Daoy (cell line): ENCODE measurements at regions not wholly inside any gene's neighbourhood (a gene's known extent, or its start where the extent isn't known, plus 50 kb on each side); places are given as distances from the start of the nearest gene placed in this dataset.
A peak's percentile ranks its signal among the peaks of the same experiment; 100 is the strongest.

Experiments used
- DNase-seq: peaks from one replicate; pipeline ENCODE4 v3.0.0-alpha.2; 2015; ENCODE audit warnings: low read depth

DNA sequence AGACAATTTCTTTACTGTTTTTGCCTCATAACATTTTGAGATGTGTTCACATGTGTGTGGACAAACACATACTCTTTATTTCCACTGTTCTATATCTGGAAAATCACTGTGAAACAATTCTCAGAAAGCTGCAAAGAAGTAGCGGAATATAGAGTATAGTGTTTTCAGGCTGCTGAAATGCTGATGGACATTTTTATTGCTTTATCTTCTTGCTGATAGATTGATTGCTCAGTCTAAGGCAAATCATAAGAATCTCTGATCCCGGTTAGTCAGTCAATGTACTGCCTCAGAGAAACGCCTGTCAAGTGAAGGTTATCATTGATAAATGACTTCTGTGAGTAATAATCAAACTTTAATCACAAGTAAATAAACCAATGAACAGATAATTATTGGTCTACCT, 364.9 kb upstream of the CTNND2 start:
- no peak for DNase-seq

DNA sequence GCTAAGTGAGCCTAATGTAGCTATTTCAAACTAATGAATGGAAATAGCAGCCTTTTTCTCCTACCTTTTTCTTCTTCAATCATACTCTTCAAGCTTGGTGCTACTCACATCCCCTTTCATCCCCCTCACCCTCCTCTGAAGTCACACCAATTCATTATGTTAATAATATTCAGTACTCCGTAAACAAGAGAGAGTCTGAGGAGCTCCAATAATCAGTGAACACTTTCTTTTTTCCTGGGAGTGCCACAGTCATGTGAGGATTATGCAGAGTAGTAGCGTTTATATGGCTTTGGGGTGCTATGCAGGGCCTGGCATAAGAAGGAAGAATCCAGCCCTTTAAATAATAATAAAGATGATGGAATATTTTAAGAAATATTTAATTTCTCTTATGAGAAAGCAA, 354.3 kb upstream of the CTNND2 start:
- DNase-seq = no peak

DNA sequence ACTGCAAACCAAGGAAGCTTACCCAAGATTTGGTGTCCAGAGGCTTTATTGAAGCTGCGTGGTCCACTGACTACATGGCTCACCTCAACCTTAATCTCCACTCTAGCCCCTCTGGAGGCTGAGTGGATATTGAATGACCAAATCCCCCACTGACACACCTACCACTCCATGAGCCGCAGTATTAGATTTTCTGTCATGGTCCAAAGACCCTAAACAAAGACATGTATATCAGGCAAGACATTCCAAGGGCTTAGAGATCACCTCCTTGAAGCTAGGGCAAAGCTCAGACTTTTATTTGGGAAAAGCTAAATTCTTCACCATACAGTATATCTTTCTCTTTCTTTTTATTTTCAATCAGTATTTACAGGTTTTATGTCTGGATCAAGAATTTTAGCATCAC, 346.2 kb upstream of the CTNND2 start:
- DNase-seq = no peak

DNA sequence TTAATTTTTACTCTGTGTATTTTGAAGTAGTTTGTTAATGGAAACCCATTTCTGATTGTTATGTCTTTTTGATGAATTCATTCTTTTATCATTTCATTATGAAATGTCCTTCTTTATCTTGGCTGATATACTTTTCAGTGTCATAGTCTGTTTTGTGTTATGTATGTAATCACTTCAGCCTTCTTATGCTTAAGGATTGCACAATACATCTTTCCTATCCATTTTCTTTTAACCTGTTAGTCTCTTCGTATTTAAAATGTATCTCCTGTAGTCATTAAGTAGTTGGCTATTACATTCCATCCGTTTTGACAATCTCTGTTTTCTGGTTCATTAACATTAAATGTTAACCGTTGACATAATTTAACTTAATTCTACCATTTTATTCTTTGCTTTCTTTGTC, 344.6 kb upstream of the CTNND2 start:
- DNase-seq = no peak

DNA sequence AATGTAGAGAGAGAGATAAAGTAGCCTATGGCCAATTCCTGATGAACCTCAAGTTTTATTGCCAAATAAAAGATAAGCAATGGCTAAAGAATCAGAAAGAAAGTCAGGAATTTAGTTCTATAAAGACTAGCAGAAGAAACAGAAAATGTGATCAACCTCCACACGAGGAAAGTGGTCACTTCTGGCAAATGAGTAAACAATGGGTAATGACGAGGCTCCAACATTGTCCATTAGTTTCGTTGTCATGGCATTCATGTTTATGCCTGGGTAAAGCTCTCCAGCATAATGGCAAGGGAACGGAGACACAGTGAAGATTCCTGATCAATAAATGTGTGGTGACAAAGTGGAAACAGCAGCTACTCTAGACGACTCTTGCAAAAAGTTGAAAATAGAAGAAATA, 341.8 kb upstream of the CTNND2 start:
- peak; percentile 6 for DNase-seq

DNA sequence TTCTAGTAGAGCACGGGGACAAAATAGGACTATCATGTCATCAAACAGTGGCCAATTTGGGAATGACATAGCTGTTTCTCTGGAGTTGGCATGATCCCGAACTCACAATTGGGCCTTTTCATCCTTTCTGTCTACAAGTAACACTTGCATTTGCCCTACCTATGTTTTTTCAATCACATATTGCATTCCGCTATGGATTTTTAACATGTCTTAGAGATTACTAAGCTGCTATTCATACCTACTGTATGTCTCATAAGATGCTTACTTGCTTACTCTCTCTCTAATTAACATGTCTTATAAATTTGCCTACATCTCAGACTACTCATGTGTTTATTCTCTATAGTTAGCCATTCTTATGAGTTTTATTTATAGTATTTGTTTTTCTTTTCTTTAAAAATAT, 341.2 kb upstream of the CTNND2 start:
- no peak for DNase-seq

DNA sequence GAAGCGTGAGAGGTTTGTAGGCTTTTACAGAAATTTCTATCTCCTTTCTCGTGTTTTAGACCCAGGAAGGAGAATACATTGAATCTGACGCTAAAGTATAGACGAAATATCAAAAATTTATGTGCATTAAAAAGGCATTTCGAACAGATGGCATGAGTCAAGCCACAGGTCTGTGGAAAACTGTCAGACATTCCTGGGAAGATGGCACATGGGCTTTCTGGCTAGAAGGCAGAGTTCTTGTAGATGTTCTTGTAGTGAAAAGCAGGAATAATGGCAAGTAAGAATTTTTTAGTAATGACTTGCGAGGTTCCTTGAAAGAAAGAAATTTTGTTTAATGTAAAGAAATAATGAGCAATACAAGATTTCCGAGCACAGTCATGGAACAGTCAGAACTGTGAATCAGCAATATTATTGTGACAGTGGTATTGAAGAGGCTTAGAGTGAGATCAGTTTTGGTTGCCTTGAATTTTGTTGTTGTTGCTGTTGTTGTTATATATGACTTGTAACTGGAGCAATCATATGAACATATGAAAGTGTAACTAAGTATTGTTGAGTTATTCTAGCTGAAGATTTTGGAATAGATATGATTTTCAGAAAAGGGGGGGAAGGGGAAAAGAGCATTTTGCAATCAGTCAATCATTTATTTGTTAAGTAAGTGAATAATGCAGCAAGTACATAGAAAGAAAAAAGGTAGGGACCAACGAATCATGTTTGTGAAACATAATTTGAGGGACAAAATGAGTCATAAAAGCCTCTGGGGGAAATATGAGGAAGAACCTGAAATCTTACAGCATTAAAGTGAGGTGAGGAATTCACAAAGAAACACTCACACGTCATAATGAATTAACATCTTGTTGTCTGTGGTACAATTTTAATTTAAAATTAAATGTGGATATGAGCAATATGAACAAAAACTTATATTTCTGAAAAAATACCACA, 339.0 kb upstream of the CTNND2 start:
- DNase-seq = peak; percentile 10

DNA sequence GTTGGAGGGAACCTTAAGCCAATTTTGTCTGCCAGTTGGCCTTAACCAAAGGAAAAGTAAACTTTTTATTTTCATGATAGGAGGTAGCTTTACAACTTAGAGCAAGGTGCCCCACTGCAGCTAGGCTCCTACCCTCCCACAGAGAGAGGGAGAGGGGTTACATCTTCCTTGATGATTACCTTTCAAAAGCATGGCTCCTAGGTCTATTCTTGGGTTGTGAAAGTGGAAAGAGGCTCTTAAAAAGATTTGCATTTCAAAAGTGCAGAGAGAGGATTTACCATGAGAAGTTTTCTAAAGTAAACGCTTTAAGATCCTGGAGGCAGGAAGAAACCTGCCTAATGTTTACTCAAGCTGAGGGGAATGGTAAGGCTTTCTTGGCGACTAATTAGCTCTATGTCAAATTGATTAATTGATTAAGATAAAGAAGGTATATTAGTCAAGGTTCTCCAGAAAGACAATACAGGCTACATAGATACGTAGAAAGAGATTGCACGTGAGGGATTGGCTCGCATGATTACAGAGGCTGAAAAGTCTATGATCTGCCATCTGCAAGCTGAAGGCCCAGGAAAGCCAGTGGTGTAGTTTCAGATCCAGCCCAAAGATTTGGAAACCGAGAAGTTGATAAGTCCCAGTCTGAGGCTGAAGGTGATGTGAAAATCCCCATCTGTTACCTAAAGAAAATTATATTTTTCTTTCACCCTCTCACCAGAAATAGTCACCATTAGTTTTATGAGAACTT, 333.8 kb upstream of the CTNND2 start:
- DNase-seq = no peak

DNA sequence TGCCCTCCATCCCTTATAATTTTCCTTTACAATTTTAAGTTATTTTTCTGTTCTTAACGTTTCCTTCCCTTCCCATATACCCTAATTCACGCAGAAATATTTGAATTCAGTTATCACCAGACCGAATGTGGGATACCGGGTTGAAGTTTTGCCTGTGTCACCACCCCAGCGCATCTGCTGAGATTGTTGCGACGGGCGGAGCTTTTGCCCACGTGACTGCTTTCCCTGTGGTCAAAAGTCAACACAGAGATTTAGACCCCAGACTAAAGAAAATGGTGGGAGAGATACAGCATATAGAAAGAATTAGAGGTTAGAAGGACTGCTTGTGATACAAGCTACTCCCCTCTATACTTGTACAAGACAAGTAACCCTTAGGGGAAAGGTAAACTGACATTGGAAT, 326.4 kb upstream of the CTNND2 start:
- no peak for DNase-seq

DNA sequence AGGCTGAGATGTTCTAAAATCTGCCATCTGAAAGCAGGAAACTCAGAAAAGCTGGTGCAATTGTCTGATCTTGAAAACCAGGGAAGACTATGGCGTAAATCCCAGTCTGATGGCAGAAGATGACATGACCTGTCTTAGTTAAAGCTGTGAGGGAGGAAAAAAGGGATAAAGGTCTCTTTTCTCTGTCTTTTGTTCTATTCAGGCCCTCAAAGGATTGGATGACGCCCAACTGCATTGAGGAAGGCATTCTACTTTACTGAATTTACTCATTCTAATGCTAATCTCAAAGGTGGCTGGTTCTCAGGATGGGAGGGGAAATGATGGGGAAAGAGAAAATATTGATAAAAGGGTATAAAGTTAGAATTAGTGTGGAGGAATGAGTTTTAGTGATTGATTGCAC, 312.8 kb upstream of the CTNND2 start:
- no peak for DNase-seq

DNA sequence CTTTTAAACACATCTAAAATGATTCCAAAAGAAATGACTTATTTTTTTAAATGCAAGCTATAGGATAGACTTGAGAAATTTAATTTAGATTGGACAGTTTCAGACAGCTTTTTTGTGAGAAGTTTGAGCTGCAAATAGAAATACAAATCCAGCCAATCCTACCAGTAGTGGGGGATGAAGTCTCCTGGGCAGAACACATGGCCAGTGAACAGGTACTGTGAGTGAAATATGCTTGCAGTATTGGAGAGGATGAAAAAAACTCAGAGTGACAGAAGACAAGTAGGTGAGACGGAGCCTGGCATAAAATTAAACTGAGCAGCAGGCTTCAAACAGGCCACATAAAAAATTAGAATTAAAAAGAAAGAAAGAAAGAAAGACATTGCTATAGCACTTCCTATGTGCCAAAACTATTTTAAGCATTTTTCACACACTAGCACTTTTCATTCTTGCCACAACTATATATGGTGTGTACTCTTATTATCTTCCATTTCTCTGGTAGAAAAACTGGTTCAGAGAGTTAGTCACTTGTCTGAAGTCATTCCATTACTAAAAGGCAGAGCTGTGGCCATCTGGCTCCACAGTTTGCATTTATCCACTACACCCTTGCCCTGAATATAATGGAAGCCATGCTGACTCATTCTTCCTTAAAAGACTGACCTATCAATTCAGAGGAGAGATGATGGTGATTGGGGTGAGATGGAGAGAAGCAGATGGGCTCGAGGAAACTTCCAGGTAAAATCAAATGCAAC, 310.2 kb upstream of the CTNND2 start:
- no peak for DNase-seq

DNA sequence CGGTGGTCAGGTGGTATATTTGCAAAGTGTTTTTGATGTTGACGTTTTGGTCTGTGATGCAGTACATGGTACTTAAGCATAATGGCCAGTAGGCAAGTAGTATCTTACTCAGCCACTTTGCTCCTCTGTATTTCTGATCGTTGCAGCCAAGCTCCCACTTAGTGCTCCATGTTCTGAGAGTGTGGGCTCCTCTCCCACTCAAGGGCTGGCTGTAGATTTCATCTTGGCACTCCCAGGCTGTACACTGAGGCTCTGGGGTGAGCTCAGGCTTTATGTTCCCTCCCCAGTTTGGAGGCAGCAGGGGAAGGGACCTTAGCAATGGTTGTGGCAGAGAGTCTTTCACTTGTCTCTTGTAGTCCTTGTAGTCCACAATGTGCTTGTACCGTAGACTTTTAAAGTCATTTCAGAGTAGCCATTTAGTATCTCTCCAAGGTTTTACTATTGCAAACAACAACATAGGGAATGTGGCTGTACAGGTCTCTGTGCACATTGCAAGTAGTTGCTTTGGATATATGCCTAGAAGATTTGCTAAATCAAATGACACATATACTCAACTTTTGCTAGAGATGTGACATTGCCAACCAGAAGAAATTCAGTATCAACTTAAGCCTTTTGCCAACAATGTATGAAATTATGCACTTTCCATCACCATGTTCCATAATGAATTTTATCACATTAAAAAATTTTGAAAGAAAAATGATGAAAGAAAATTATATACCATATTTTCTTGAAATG, 304.3 kb upstream of the CTNND2 start:
- DNase-seq = no peak

DNA sequence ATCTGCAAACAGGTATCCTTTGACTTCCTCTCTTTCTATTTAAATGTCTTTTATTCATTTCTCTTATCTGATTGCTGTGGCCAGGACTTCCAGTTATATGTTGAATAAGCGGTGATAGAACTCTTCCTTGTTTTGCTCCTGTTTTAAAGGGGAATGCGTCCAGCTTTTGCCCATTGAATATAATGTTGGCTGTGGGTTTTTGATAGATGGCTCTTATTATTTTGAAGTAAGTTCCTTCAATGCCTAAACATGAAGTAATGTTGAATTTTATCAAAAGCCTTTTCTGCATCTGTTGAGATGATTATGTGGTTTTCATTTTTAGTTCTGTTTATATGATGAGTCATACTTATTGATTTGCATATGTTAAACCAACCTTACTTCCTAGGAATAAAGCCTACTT, 300.5 kb upstream of the CTNND2 start:
- no peak for DNase-seq

DNA sequence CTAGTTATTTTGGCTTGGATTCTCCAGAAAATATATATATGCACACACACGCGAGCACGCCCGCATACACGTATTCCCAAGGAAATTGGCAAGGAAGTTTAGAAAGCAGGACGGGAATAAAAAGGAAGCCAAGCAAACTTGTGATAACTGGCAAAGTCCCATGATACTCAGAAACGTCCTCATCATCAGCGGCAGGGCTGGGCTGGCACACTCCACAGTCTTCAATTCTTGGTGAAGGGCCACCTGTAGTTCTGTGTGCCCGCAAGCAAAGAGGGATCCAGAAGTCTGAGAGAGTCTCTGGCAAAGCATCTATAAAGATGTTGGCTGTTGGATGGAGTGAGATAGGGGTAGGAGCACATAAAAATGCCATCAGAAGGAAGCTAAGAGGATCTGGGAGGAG, 289.3 kb upstream of the CTNND2 start:
- no peak for DNase-seq

DNA sequence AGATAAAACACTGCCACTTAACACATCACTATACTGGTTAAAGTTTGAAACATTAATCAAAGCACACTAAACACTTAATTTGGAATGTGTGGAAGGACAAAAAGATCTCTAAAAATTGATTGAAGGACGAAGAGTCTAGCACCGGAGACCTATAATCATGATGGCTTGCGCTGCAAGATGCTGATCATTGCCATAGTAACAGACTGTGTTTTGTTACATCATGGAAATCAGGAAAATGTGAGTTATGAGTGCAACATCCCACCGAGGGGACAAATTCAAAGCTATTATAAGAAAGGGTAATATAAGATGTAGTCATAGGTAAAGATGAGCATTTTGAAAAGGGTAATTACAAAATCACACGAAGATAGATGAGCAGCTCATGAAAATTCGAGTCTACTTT, 278.8 kb upstream of the CTNND2 start:
- no peak for DNase-seq

DNA sequence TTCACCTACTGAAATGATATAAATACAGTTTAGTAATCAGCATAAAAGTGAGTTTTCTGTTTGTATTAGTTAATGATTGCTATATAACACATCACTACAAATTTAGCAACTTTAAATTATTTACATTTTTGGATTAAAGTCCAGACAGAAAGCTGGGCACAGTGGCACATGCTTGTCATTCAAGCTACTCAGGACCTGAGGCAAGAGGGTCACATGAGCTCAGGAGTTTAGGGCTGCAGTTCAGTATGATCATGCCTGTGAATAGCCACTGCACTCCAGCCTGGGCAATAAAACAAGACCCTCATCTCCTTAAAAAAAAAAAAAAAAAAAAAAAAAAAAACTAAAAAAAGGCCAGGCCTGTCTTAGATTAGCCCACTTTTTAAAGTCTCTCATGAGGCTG, 273.6 kb upstream of the CTNND2 start:
- no peak for DNase-seq

DNA sequence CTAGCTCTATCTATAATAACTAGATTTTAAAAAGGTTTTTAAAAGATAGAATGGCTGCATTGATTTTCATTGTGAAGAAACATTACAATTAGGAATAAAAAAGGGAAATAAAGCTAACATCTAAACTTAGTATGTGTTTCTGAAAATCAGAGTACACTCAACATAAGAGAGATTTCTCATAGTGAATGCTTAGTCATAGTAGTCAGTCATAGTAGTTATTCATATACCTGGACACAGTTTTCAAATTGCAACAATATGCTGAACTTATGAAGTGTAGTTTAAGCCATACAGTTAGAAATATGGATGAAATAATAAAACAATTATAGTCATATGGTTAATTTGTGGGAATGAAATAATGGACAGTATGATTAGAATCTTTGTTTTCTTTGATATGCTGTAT, 273.0 kb upstream of the CTNND2 start:
- no peak for DNase-seq

DNA sequence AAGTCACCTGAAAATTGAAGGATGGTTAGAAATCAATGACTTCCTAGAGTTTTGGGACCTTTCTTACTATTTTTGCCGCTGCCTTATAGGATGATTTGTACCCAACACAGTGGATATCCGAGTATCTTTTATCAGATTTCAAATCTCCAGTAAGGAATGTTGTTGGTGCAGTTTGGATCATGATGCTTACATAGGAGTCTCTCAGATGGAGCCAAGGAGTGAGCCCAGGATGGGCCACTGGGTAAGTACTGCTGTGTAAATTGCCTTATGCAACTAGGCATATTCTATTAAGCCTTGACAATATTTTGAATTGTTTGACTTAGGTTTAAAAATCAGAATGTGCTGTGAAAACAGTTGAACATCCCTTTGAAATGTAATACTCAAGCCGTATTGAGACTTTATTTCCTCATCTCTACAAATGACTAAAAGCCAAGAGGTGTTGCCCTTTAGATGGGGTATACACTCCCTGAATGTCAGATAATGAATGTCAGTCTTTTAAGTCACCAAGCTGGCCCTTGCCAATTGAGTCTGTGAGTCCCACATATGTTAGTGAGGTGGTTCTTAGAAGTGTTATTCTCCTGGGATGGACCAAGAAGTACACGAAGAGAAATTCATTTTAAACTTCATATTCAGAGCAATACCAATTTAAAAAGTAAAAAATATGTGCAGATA, 271.8 kb upstream of the CTNND2 start:
- DNase-seq = no peak

DNA sequence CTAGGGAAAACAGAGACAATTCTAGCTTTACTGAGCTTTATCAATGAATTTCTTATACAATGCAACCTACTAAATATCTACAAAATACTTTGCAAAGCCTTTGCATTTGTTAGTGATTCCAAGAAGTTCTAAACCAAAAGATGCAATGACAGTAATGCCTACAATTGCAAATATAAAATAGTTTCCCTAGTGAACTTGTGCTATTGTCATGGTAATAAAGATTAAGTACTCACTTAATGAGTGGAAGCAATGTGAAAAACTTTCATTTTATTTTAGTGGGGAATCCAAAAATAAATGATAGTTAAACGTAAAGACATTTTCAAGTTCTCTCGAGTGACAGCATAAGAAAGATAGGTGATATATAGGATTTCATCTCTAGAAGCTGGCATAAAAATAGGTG, 270.5 kb upstream of the CTNND2 start:
- no peak for DNase-seq

DNA sequence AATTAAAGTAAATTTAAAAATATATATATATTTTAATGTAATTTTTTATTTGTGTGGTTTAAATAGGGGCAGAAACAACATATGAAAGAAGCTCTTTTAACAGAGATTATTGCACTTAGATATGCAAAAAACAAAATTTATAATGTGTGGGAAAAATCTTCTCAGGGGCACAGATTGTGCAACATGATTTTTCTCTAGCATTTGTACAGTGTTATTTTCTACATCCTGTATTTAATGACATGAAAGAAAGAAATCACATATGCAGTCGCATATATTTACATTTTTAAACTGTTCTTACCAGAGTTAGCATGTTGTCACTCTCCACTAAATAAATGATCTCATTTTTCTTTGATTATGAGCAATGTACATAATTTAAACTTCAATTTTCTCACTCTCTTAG, 265.3 kb upstream of the CTNND2 start:
- no peak for DNase-seq

DNA sequence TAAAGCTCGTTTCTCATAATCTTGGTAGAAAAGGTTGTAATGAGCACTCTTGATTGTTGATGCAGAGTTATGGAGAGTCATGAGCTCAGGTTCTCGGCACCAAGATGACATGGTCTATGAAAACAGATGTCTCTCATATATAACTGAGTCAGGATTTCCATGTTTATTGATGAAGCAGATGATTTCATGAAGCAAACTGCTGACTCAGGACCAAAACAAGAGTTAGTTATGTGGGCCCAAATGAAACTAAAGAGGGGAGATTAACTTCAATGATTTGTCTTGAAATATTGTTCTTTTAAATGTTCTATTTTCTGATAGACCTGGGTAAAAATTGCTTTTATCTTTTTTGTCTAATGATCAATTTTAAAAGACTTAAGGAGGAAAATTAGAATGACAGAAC, 258.6 kb upstream of the CTNND2 start:
- DNase-seq = no peak
